NT2/D1 (cell line): ENCODE measurements at regions not wholly inside any gene's neighbourhood (a gene's known extent, or its start where the extent isn't known, plus 50 kb on each side); places are given as distances from the start of the nearest gene placed in this dataset.

Experiments
- DNase-seq: peaks from one replicate; pipeline ENCODE4 v3.0.0-alpha.2; 2011; ENCODE audit warnings: low read depth, low spot score
- H3K27me3 ChIP-seq: 2 replicates; pipeline ENCODE4 v1.6.0; 2011; ENCODE audit warnings: mild to moderate bottlenecking; ENCODE audit not compliant: insufficient read length, insufficient read depth
- H3K36me3 ChIP-seq: 2 replicates; pipeline ENCODE4 v1.6.1; 2011; ENCODE audit warnings: mild to moderate bottlenecking, low read length, mixed read lengths; ENCODE audit not compliant: insufficient read depth, insufficient read length
- H3K4me1 ChIP-seq: 2 replicates; pipeline ENCODE4 v1.5.1; 2011; ENCODE audit not compliant: insufficient read depth, insufficient read length
- H3K4me3 ChIP-seq: 2 replicates; pipeline ENCODE4 v1.5.1; 2011; ENCODE audit warnings: low read depth; ENCODE audit not compliant: insufficient read length
- H3K9ac ChIP-seq: 2 replicates; pipeline ENCODE4 v1.6.0; 2011; ENCODE audit warnings: low read depth; ENCODE audit not compliant: insufficient read length
- H3K9me3 ChIP-seq: 2 replicates; pipeline ENCODE4 v1.5.1; 2011; ENCODE audit warnings: mild to moderate bottlenecking, low read length; ENCODE audit not compliant: insufficient read depth
- SUZ12 ChIP-seq: IDR thresholded peaks from 2 replicates; pipeline ENCODE4 v1.6.1; 2011; ENCODE audit not compliant: insufficient read length, insufficient read depth; ENCODE audit errors: extremely low read depth
- YY1 ChIP-seq: IDR thresholded peaks from 2 replicates; pipeline ENCODE4 v1.6.1; 2011; ENCODE audit not compliant: insufficient read length, insufficient read depth
- ZNF274 ChIP-seq: IDR thresholded peaks from 2 replicates; pipeline ENCODE4 v1.6.1; 2011; ENCODE audit warnings: mild to moderate bottlenecking, low read depth, low read length

- Histone ChIP-seq H3K9me3 (no peaks in the 10 kb centered on the region), H3K4me1 (no peaks in the 10 kb centered on the region), H3K36me3 (no peaks in the 10 kb centered on the region), H3K27me3 (no peaks in the 10 kb centered on the region), H3K9ac (no peak overlapping the region), H3K4me3 (no peak overlapping the region)
- no peak for DNase-seq
- no peak for TF ChIP-seq YY1
- no peak for TF ChIP-seq ZNF274
- no peak for TF ChIP-seq SUZ12
Observed at GRCh38 chr13:34750078-34750931, 191.8 kb upstream of the NBEA start.

DNA sequence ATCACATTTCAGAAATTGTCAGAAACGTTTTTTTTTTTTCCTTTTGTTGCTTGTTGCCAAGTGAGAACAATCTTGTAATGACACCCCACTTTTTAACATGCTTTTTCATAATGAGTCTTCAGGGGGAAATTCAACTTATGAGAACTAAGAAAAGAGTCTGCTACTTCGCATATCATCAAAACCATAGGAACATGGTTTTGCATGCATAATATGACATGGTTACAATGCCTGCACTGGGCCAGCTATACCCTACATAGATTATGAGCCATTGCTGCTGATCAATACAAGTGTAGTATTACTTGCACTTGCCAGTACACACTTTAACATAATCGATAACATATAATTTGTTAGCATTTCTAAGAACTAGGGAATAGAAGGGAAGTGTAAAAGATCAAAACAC is 191.0 kb upstream of the NBEA start:
- no peak overlapping the region for H3K4me3 ChIP-seq
- no peaks in the 10 kb centered on the region for H3K36me3 ChIP-seq
- TF ChIP-seq YY1 = no peak
- TF ChIP-seq ZNF274 = no peak
- no peak for TF ChIP-seq SUZ12
- no peaks in the 10 kb centered on the region for H3K27me3 ChIP-seq
- H3K9ac ChIP-seq = no peak overlapping the region
- no peak for DNase-seq
- no peaks in the 10 kb centered on the region for H3K4me1 ChIP-seq
- H3K9me3 ChIP-seq = no peaks in the 10 kb centered on the region

DNA sequence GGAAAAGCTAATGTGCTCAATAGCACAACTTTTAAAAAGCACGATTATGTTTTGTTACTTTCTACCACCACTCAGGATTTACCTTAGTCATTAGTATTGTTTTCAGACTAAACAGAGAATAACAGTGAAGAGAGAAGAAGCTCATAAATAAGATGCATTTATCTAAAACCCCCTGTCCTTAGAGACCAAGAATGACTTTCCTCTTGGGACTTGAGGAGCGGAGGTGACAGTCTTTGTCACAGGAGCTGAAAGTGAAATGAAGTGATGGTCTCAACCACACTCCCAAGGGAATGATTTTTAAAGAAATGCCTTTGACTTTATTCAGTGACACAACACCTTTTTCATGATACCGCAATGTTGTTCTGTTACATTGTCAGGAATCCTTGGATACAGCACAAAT is 190.6 kb upstream of the NBEA start:
- no peak overlapping the region for H3K9ac ChIP-seq
- DNase-seq = no peak

DNA sequence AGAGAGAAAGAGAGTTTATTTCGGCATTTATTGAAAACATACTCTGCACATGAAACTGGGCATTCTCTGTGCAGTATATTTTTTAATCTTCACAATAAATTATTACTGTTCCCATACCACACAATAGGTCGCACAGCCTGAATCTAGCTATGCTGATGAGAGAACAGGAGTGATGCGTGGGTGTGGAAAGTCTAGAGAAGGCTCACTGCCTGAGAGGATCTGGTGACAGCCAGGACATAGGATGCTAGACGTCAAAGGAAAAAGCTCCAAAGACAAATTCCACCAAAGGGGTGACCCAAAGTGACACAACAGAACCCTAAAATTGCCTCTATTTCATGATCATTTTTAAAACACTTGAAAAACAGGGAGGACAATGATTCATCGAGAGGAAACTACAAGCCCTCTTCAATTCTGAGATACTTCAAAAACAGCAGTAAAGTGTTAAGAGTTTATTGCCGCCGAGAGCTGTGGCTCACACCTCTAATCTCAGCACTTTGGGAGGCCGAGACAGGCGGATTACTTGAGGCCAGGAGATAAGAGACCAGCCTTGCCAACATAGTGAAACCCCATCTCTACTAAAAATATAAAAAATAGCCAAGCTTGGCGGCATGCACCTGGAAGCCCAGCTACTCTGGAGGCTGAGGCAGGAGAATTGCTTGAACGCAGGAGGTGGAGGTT is 189.6 kb upstream of the NBEA start:
- TF ChIP-seq YY1 (no peak), SUZ12 (no peak), ZNF274 (no peak)
- H3K9me3 ChIP-seq = no peaks in the 10 kb centered on the region
- no peaks in the 10 kb centered on the region for H3K36me3 ChIP-seq
- no peak for DNase-seq
- no peak overlapping the region for H3K4me3 ChIP-seq
- no peaks in the 10 kb centered on the region for H3K4me1 ChIP-seq
- no peaks in the 10 kb centered on the region for H3K27me3 ChIP-seq
- H3K9ac ChIP-seq = no peak overlapping the region

More for the DNA sequence above, 190.6 kb upstream of the NBEA start:
- no peak for TF ChIP-seq YY1
- TF ChIP-seq SUZ12 = no peak
- no peak for TF ChIP-seq ZNF274
- Histone ChIP-seq H3K27me3 (no peaks in the 10 kb centered on the region), H3K9me3 (no peaks in the 10 kb centered on the region), H3K36me3 (no peaks in the 10 kb centered on the region), H3K4me1 (no peaks in the 10 kb centered on the region), H3K4me3 (no peak overlapping the region)

GRCh38 chr13:34756136-34756535 is 185.9 kb upstream of the NBEA start:
- Histone ChIP-seq H3K9ac (no peak overlapping the region), H3K4me1 (no peaks in the 10 kb centered on the region), H3K27me3 (no peaks in the 10 kb centered on the region), H3K9me3 (no peaks in the 10 kb centered on the region), H3K4me3 (no peak overlapping the region), H3K36me3 (no peaks in the 10 kb centered on the region)
- TF ChIP-seq ZNF274 = no peak
- TF ChIP-seq YY1 = no peak
- TF ChIP-seq SUZ12 = no peak
- no peak for DNase-seq

- Histone ChIP-seq H3K9ac (no peak overlapping the region), H3K9me3 (no peaks in the 10 kb centered on the region), H3K4me3 (no peak overlapping the region), H3K4me1 (no peaks in the 10 kb centered on the region), H3K27me3 (no peaks in the 10 kb centered on the region), H3K36me3 (no peaks in the 10 kb centered on the region)
- TF ChIP-seq YY1 = no peak
- no peak for TF ChIP-seq SUZ12
- TF ChIP-seq ZNF274 = no peak
- no peak for DNase-seq
Observed at GRCh38 chr13:34756572-34756971, 185.5 kb upstream of the NBEA start.

GRCh38 chr13:34757441-34757840 is 184.6 kb upstream of the NBEA start:
- DNase-seq = no peak
- TF ChIP-seq YY1 (no peak), ZNF274 (no peak), SUZ12 (no peak)

More at GRCh38 chr13:34757441-34757840, 184.6 kb upstream of the NBEA start:
- Histone ChIP-seq H3K27me3 (no peaks in the 10 kb centered on the region), H3K36me3 (no peaks in the 10 kb centered on the region), H3K4me1 (no peaks in the 10 kb centered on the region), H3K4me3 (no peak overlapping the region), H3K9ac (no peak overlapping the region), H3K9me3 (no peaks in the 10 kb centered on the region)
